PC-3 (cell line): ENCODE measurements at regions not wholly inside any gene's neighbourhood (a gene's known extent, or its start where the extent isn't known, plus 50 kb on each side); places are given as distances from the start of the nearest gene placed in this dataset.

Source experiments
- EZH2 ChIP-seq: fragments of 300-600 bp; sonication (generic); IDR thresholded peaks from one replicate; pipeline ENCODE4 v1.6.1; 2017; ENCODE audit warnings: antibody characterized with exemption, mild to moderate bottlenecking, low read length; ENCODE audit not compliant: unreplicated experiment
- EZH2phosphoT487 ChIP-seq: fragments of 300-600 bp; sonication (generic); IDR thresholded peaks from 2 replicates; pipeline ENCODE4 v1.6.1; 2018; ENCODE audit warnings: mild to moderate bottlenecking, antibody characterized with exemption, low read length, borderline replicate concordance
- TF ChIP-seq, protein P1 (sequence below): fragments of 300-600 bp; sonication (generic); conservative IDR thresholded peaks from 2 replicates; pipeline ENCODE4 v1.5.1; 2017; ENCODE audit warnings: antibody characterized with exemption, low read depth, mild to moderate bottlenecking, low read length

DNA sequence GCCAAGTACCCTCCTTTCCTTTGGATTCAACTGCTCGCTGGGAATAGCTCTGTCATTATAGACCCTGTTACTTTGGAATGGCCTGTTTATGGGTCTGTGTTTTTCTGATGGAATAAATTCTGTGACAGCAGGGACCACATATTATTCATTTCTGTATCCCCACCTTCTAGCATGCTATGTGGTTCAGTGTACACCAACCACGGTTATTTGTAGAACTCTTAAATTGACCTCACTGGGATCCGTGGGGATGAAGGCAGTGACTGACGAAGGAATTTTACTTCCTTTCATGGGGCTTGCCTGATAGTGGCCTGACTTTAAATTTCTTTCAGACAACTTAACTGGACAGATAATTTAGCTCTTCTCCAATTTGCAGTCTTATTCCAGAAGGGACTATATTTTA, 343.2 kb downstream of the SPRY1 start:
- TF ChIP-seq, protein P1, sequence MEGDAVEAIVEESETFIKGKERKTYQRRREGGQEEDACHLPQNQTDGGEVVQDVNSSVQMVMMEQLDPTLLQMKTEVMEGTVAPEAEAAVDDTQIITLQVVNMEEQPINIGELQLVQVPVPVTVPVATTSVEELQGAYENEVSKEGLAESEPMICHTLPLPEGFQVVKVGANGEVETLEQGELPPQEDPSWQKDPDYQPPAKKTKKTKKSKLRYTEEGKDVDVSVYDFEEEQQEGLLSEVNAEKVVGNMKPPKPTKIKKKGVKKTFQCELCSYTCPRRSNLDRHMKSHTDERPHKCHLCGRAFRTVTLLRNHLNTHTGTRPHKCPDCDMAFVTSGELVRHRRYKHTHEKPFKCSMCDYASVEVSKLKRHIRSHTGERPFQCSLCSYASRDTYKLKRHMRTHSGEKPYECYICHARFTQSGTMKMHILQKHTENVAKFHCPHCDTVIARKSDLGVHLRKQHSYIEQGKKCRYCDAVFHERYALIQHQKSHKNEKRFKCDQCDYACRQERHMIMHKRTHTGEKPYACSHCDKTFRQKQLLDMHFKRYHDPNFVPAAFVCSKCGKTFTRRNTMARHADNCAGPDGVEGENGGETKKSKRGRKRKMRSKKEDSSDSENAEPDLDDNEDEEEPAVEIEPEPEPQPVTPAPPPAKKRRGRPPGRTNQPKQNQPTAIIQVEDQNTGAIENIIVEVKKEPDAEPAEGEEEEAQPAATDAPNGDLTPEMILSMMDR: no peak
- TF ChIP-seq EZH2 (no peak), EZH2phosphoT487 (no peak)
